ENCODE measurements at regions not wholly inside any gene's neighbourhood (a gene's known extent, or its start where the extent isn't known, plus 50 kb on each side); places are given as distances from the start of the nearest gene placed in this dataset.

DNA sequence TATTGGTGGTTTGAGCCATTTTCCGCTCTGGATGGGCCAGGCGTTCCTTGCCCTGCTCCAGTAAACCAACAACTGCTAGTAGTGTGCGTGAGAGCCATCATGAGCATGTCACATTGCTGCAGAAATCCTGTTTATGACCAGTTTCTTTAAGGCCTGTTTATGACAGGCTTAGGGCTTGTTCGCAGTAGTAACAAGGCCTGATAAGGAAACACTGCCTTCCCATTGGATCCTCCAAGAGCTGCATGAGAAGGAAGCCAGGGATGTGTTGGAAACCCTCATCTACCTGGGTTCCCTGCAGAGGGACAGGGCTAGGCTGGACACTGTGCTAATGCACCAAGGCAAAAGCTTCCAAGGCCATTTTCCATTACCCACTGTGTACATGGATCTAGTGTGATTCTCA, 153.9 kb downstream of the ZNF518B start:
- no peak for DNase-seq
- Histone ChIP-seq H3K9me3 (ENCODE audit: control insufficient read depth in 2 of 3, insufficient read depth in 1 of 3, low read length in 3 of 3) (no peaks in the 10 kb centered on the region), H3K27ac (ENCODE audit: low read depth in 2 of 2, low read length in 2 of 2) (no peak overlapping the region), H3K4me1 (ENCODE audit: control insufficient read depth in 2 of 3, insufficient read depth in 2 of 3, low read depth in 1 of 3, low read length in 3 of 3) (no peaks in the 10 kb centered on the region), H3K4me3 (ENCODE audit: low read length in 3 of 3) (no peak overlapping the region), H3K36me3 (ENCODE audit: control insufficient read depth in 2 of 3, insufficient read depth in 3 of 3, low read length in 3 of 3) (no peaks in the 10 kb centered on the region), H3K9ac (ENCODE audit: low read length in 3 of 3) (no peak overlapping the region), H3K27me3 (ENCODE audit: control insufficient read depth, insufficient read depth, low read length) (no peaks in the 10 kb centered on the region)
- FAIRE-seq, result no peak
- intact Hi-C loops (cut with DNase I), result no loop called here
- TF ChIP-seq, protein P1, sequence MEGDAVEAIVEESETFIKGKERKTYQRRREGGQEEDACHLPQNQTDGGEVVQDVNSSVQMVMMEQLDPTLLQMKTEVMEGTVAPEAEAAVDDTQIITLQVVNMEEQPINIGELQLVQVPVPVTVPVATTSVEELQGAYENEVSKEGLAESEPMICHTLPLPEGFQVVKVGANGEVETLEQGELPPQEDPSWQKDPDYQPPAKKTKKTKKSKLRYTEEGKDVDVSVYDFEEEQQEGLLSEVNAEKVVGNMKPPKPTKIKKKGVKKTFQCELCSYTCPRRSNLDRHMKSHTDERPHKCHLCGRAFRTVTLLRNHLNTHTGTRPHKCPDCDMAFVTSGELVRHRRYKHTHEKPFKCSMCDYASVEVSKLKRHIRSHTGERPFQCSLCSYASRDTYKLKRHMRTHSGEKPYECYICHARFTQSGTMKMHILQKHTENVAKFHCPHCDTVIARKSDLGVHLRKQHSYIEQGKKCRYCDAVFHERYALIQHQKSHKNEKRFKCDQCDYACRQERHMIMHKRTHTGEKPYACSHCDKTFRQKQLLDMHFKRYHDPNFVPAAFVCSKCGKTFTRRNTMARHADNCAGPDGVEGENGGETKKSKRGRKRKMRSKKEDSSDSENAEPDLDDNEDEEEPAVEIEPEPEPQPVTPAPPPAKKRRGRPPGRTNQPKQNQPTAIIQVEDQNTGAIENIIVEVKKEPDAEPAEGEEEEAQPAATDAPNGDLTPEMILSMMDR (IDR thresholded peaks at IDR 0.05; ENCODE audit: borderline replicate concordance, extremely low read depth, insufficient read depth), result no peak

DNA sequence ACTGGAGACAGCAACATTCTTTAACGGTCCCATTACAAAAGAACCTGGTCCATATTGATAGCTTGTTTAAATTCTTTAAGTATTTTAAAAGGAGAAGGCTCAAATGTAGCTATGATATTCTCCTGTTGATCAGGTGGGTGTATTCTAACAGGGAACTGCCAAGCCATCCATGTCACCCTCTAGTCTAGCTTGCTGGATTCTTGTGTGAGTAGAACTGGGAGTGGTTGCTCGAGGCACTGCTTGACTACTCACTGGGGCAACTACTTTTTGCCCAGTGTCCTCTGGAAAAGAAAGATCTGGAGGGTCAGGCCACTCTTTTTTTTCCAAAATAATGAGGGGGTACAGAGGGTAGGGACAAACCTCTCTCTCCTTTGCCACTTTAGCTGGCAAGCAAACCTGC, 155.1 kb downstream of the ZNF518B start:
- Histone ChIP-seq H3K27ac (ENCODE audit: low read depth in 2 of 2, low read length in 2 of 2) (no peak overlapping the region), H3K27me3 (ENCODE audit: control insufficient read depth, insufficient read depth, low read length) (no peaks in the 10 kb centered on the region), H3K4me3 (ENCODE audit: low read length in 3 of 3) (no peak overlapping the region), H3K36me3 (ENCODE audit: control insufficient read depth in 2 of 3, insufficient read depth in 3 of 3, low read length in 3 of 3) (no peaks in the 10 kb centered on the region), H3K9me3 (ENCODE audit: control insufficient read depth in 2 of 3, insufficient read depth in 1 of 3, low read length in 3 of 3) (no peaks in the 10 kb centered on the region), H3K9ac (ENCODE audit: low read length in 3 of 3) (no peak overlapping the region), H3K4me1 (ENCODE audit: control insufficient read depth in 2 of 3, insufficient read depth in 2 of 3, low read depth in 1 of 3, low read length in 3 of 3) (peaks cover 0 to 3% (median 0%) of the 10 kb centered on the region in 3 donors)
- intact Hi-C loops (cut with DNase I), result no loop called here
- FAIRE-seq (no peak), DNase-seq (no peak)
- TF ChIP-seq, protein P1 (IDR thresholded peaks at IDR 0.05; ENCODE audit: borderline replicate concordance, extremely low read depth, insufficient read depth), result no peak

DNA sequence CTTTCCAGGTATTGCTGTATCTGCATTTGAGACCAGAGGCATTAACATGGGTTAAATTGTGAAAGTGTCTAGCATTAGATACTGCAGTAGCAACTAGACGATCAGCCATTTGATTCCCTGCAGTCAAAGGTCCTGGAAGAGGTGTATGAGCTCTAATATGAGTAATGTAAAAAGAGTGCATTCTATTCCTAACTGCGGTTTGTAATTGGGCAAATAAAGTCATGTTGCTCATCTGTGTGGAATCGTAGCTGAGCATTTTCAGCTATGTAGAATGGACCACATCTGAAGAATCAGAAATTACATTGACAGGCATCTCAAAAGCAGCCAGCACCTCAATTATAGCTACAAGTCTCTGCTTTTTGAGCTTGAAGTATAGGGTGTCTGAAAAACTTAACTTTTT, 157.6 kb downstream of the ZNF518B start:
- no peaks in the 10 kb centered on the region for H3K36me3 ChIP-seq (ENCODE audit: control insufficient read depth in 2 of 3, insufficient read depth in 3 of 3, low read length in 3 of 3)
- no peak overlapping the region for H3K4me3 ChIP-seq (ENCODE audit: low read length in 3 of 3)
- no peak for FAIRE-seq
- H3K27ac ChIP-seq (ENCODE audit: low read depth in 2 of 2, low read length in 2 of 2), result no peak overlapping the region
- peaks cover 0 to 3% (median 2%) of the 10 kb centered on the region in 3 donors for H3K4me1 ChIP-seq (ENCODE audit: control insufficient read depth in 2 of 3, insufficient read depth in 2 of 3, low read depth in 1 of 3, low read length in 3 of 3)
- H3K9me3 ChIP-seq (ENCODE audit: control insufficient read depth in 2 of 3, insufficient read depth in 1 of 3, low read length in 3 of 3), result no peaks in the 10 kb centered on the region
- TF ChIP-seq, protein P1 (IDR thresholded peaks at IDR 0.05; ENCODE audit: borderline replicate concordance, extremely low read depth, insufficient read depth), result no peak
- intact Hi-C loops (cut with DNase I), result no loop called here
- no peaks in the 10 kb centered on the region for H3K27me3 ChIP-seq (ENCODE audit: control insufficient read depth, insufficient read depth, low read length)
- H3K9ac ChIP-seq (ENCODE audit: low read length in 3 of 3), result no peak overlapping the region
- no peak for DNase-seq

DNA sequence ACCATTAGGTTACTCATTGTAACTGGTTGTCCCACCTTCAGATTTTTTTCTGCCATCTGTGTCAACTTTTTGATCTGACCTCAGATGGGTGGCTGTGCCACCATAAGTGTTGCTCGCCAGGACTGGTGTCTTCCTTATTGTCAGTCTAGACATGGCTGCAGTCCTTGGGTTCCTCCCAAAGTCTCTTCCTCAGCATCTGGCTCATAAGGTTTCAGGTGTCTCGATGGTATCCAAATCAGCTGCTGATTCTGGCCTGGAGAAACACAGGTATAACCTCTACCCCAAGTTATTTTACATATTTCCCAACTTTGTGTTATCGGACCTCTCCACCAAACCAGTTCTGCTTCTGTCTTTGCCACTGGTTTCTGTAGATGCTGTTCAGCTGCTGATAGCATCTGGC, 158.5 kb downstream of the ZNF518B start:
- no peaks in the 10 kb centered on the region for H3K9me3 ChIP-seq (ENCODE audit: control insufficient read depth in 2 of 3, insufficient read depth in 1 of 3, low read length in 3 of 3)
- intact Hi-C loops (cut with DNase I), result no loop called here
- no peak overlapping the region for H3K9ac ChIP-seq (ENCODE audit: low read length in 3 of 3)
- TF ChIP-seq, protein P1 (IDR thresholded peaks at IDR 0.05; ENCODE audit: borderline replicate concordance, extremely low read depth, insufficient read depth), result no peak
- no peak for DNase-seq
- no peaks in the 10 kb centered on the region for H3K36me3 ChIP-seq (ENCODE audit: control insufficient read depth in 2 of 3, insufficient read depth in 3 of 3, low read length in 3 of 3)
- H3K27me3 ChIP-seq (ENCODE audit: control insufficient read depth, insufficient read depth, low read length), result no peaks in the 10 kb centered on the region
- peaks cover 0 to 3% (median 2%) of the 10 kb centered on the region in 3 donors for H3K4me1 ChIP-seq (ENCODE audit: control insufficient read depth in 2 of 3, insufficient read depth in 2 of 3, low read depth in 1 of 3, low read length in 3 of 3)
- no peak for FAIRE-seq
- H3K27ac ChIP-seq (ENCODE audit: low read depth in 2 of 2, low read length in 2 of 2), result no peak overlapping the region
- no peak overlapping the region for H3K4me3 ChIP-seq (ENCODE audit: low read length in 3 of 3)
